HG02970 (cell line): ENCODE measurements at regions not wholly inside any gene's neighbourhood (a gene's known extent, or its start where the extent isn't known, plus 50 kb on each side); places are given as distances from the start of the nearest gene placed in this dataset.

ENCODE experiments used
- ATAC-seq: cut with Tn5 transposase; IDR thresholded peaks from one replicate; pipeline ENCODE4 v1.9.1; 2021; ENCODE audit warnings: mild to moderate bottlenecking, moderate library complexity, moderate number of reproducible peaks; ENCODE audit not compliant: unreplicated experiment, low FRiP score

DNA sequence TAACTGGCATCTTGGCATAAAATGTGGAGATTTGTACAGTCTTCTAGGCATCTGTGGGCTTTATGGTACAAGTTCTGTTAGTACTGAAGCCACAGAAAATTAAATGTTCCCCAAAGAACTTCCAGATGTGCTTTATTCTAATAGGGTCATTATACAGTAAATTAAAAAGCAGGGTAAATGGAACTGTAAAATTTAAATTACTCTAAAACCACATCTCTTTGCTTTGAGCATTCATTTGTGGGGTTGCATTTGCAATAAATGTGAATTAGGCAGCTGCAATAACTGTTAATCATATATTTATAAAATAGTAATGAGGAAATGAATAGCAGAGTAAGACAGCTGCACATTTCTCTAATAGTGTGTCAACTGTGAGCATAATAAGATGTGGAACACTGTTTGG is 151.5 kb downstream of the BUB3 start:
- no peak for ATAC-seq

DNA sequence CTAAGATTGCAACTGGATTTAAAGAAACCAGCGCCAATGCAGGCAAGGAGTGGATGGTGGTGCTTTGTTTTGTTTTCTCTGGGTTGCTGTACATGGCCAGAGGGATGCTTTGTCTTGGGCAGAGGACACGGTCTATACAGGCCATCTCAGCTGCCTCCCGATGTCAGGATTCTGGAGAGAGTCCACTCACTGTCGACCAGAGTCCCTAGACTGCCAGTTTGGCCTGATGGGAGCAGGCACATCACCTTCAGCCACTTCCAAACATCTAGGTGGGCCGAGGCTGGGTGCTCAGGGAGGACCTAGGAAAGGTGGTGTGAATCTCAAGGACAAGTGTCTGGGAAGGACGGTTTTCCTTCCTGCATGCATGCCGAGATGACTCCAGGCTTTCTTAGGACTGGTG is 152.1 kb downstream of the BUB3 start:
- ATAC-seq, result no peak

DNA sequence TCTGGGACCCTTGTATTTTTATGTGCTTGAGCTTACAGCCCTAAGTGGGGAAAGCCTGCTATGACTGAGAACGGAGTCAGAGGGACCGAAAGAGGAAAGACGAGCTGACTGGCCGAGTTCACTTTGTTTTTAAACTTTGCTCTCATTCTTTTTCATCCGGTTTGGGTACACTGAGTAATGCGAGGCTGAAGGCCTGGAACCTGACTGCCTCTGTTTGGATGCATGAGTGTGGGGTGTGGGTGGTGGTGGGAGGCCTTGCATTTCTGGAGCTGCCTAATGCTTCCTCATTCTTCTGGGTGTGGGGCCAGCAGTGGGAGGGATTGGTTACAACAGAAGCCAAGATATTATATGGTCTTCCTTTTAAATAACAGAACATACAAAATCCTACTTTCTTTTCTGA is 155.5 kb downstream of the BUB3 start:
- no peak for ATAC-seq

DNA sequence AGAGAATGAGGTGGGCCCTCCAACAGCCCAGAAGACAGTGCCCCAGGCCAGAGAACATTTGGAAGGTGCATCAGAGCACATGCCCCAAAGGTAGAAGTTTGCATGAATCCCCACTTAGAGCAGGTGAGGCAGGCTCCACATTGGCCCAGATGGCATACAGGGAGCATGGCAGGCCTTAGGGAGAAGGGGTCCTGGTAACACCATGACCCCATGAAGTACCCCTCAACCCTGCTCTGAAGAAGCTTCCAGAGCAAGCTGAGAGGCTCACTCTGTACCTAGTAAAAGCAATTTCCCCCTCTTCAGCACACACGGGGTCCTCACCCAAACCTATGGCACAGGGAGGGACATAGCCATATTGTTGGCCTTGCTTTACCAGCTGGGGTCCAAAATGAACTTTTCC is 162.6 kb downstream of the BUB3 start:
- no peak for ATAC-seq

DNA sequence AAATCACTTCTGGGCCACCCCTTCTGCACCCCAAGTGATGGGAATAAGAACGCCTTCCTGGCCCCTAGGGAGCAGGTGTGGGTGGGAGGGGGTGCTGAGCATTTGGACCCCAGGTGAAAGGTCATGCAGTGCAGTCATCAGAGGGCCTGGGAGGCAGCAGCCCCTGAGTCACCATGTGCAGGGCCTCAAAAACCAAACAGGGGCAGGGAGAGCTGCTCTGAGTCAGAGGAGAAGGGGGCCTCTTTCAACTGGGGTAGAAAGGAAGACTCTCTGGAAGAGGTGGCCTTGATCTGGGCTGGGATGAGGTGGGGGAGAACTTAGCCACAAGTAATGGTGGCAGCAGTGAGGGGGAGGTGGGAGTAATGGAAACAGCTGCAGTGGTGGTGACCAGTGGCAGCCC is 164.3 kb downstream of the BUB3 start:
- ATAC-seq, result no peak

DNA sequence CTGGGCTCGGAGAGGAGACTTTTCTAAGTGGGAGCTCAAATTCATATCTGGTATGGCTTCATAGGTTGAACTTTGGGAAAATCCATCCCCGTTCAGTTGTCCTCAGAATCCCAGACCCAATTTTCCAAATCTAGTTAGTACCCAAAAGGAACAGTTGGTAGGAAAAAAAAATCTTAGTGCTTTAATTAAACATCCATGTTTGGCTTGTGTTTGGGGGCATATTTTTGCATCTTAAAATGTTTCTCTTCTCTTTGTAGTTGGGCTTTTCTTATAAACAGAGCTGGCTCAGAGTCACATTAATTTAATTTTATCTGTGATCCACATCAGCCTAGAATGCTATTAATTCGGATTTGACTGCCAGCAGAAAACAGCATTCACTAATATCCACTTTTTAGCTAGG is 165.9 kb downstream of the BUB3 start:
- no peak for ATAC-seq

DNA sequence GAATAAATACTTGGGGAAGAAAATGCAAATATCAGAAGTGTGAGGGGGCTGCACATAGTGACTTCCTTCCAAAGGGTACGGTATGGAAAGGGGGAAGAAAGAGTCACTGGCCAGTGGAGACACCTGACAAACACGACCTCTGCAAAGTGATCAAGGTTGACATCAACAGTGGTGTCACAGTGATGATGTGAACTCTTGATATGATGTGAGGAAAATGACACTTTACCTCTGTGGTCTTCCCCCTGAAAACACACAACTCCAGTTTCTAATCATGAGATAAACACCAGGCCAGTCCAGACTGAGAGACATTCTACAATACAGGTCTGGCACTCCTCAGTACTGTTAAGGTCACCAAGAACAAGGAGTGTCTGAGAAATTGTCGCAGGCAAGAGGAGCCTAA is 169.7 kb downstream of the BUB3 start:
- no peak for ATAC-seq

DNA sequence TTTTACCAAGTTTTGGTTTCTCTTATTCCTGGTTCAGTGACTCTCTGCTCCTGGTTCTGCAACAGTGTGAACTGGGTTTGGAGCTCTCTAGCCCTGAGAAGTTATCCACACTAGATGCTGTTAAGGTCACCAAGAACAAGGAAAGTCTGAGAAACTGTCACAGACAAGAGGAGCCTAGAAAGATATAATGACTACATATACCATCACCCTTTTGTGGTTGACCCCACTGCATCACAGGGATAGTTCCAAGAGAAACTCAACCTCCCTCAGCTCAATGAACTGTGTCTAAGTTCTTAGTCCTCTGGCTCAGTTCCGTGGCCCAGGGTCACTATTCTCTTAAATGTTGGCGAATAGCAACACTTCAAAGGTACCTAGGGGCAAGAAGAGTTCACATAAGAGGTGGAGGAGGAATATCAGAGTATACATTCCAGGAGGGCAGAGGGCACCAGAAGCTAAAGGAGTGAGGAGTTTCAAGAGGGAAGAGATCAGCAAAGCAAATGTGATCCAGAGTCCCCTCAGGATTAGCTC is 171.5 kb downstream of the BUB3 start:
- ATAC-seq, result no peak

DNA sequence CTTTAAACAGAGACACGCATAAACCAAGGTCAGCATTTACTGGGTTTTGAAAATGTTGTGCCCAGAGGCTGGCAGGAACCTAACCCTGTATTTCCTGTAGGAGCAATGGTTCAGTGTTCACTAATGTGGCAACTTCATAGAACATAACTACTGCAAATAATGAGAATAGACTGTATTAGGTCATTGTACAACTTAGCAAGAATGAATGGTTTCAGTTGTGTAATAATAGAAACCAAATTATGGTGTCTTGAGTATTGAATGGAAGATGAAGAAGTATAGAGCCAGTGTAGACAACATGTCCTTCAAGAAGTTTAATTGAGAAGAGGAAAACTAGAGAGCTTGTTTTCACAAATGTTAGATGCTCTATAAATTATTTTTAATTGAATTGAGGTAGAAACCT is 172.5 kb downstream of the BUB3 start:
- ATAC-seq, result no peak

DNA sequence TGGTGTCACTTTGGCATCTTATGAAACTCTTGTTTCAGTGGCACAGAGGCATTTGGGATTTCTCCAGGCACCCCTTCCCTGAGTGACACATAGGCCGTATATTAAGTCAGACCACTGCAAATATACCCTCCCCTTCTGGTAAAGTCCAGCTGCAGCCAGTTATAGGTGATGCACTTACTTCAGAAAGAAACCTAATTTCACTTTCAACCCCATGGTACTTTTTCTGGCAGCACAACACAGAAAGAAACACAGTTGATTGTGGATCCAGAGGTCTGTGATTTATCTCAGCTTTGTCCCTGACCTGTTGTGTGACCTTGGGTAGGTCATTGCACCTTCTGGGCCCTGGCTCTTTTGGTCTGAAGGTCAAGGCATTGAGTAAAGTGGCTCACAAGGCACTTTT is 173.2 kb downstream of the BUB3 start:
- no peak for ATAC-seq

DNA sequence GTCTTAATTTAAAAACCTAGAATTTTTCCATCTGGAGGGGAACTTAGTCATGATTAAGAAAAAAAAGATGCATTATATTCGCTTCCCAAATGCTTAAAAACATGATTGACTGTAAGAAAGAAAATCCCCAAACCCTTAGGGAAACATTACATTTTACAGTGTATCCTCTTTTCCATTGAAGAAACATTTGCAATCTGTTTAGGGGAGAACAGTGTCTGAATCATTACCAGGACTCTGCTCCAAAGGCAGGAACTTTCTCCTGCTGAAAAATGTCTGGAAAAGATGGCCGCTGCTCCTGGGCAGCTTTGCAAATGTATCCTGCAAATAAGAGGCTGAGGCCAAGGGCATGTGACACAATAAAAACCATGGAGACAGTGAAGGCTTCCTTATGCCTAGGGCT is 173.7 kb downstream of the BUB3 start:
- ATAC-seq, result no peak

DNA sequence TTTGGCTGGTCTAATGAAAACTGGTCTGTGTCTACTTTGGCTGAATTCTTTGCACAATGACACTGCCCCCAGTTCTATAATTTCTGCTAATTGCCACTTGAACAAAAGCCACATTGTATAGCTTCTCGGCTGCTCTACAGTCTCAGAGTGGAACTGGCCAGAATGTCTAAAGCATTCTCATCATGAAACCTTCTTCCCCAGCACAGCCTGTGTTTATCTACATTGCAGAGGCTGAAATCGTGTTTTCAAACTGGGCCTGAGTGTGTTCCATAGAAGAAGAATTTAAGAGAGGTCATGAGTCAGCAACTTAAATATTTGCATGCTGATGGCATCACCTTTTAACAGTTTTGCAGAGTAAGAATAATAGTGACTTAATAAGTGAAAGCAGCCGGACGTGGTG is 177.2 kb downstream of the BUB3 start:
- no peak for ATAC-seq

DNA sequence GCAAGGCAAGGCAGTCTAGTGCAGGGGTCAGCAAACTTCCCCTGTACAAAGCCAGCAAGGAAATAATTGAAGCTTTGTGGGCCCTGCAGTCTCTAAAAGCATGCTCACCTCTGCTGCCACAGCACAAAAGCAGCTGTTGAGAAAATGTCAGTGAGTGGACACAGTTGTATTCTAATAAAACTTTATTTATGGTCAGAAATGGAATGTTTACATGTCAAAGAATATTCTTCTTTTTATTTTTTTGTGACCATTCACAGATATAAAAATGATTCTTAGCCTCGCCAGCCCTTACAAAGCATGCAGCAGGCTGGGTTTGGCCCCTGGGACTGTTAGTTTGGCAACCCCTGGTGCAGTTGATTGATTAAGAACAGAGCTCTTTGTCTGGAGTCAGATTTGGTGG is 192.4 kb downstream of the BUB3 start:
- no peak for ATAC-seq

DNA sequence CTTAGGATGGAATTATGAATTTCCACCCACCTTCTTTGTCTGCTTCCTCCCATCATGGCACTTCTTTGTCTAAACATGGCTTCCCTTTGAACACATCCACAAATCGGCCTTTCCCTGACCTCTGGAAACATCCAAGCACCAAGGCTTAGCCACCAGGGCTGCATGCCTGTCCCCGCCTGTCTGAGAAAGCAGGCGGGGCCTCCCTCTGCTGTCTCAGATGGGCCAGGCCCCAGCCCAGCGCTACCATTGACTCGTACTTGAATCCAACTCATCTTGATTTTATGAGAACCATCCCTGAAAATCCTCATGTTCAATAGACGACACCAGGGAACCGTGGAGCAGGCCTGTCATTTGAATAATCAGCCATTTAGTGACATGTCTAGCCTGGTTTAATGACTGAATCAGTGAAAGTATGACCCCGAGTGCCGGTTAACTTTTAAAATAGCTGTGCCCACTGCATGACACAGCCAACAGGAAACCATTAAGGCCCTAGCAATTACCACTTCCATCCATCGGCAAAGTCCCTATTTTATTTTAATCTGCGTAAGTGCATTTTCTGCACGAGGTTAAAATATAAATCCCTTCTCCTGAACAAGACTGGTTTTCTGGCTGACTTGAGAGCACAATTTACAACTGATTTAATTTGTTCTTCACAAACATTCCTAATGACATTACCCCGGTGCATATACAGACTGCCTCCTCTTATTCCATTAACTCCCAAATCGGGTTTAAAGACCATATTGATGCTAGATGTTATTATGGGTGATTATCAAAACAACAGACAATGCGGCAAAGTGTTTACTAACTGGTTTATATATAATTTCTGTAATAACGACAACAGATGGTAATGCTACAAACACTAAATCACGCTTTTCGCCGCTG is 194.7 kb downstream of the BUB3 start:
- no peak for ATAC-seq

DNA sequence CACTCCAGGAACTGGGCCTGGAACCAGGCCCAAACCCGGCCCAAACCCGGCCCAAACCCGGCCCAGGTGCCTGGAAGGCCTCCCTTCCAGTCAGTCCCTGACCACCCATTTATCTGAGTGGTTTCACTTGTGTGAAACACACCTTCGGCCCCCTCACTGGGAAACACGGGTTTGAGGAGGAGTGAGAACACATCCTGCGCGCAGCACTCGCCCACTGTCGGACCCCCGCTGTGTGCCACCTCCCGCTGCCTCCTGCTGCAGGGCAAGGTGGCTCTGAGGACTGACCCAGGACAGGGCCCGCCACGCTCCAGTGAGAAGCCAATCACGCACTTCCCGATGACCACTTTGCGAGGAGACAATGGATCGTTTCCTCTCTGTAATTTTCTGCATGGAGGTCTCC is 197.5 kb downstream of the BUB3 start:
- no peak for ATAC-seq

DNA sequence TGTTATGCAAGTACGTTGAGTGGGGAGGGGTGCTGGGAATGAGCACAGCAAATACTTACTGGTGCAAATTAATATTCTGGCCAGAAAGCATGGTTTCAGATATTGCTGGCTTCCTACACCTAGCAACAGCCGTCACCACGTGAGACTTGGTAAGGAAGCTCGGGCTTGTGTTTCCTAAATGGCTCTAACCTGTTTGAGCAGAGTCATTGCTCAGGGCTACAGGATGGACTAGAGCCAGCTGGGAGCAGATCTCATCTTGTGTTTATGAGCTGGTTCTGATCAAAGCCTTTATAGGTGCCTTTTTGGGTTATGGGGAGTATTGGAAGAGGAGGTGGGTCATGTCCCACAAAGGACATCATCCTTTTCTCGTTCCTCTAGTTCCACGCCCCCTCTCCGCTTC is 200.3 kb downstream of the BUB3 start:
- no peak for ATAC-seq

DNA sequence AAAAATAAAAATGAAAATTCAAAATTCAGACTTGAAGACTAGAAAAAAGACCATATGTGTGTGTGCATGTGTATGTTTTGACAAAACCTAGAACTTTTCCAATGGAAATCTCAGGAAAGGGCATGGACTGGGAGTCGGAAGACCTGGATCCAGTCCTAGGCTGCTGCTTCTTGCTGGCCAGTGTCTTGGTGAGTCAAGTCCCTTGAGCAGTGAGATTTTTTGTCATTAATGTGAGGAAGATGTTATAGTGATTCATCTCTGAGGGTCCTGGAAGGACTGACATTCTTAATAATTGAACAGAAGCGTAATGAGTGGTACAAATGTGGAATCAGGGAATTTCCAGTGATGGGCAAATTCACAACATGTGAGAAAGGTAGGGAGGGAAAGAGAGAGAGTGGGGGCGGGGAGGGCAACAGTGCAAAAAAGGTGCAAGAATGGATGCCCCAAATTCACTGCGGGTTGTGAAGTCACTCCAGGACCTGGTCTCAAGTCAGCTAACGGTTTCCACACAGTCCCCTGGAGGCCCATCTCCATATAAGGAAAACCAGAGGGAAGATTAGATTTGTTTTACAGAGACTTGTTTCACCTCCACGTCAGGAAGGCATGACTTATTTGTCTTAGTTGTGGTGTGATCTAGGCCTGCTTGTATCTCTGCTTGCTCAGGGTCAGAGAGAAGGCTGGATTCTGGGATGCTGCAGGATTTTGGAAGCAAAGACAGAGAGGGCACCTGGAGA is 201.7 kb downstream of the BUB3 start:
- no peak for ATAC-seq

DNA sequence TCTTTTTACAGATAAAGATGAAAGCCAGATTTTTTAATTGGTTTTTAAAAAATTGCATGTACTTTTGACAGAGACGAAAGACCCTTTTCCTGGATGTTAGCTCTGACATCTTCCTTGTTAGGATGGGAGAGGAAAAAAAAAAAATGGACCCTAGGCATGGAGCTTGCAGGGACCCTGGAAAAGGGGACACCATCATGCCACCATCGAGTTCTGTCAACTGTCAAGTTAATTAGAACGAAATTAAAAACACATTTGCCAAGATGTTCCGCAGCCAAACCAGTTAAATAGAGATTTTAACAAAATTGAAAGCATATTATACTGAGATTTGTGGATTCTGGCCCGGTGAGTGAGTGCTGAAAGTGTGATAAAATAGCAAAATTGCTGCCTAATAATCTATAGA is 202.6 kb downstream of the BUB3 start:
- ATAC-seq, result no peak

DNA sequence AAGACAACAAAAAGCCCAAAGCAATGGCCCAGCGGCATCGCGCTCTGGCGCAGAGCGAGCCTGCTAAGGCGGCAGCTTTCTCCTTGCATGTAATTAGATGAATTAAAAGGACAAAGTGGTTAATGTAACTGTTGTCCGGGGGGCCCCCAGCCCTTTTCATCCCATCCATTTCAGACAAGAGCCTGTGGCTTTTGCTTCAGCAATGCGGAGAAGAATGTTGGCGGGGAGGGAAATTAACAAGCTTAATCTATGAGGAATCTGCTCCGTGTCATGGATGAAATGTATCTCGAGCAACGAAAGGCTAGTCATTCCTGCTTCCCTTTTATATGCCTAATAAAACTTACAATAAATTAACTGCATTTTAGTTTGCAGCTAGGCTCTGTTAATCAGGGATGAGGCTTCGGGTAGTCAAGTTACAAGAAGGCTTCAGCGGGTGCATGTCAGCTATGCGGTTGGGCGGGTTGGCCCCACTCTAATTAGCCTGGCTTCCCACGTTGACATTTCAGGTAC is 203.3 kb downstream of the BUB3 start:
- no peak for ATAC-seq

DNA sequence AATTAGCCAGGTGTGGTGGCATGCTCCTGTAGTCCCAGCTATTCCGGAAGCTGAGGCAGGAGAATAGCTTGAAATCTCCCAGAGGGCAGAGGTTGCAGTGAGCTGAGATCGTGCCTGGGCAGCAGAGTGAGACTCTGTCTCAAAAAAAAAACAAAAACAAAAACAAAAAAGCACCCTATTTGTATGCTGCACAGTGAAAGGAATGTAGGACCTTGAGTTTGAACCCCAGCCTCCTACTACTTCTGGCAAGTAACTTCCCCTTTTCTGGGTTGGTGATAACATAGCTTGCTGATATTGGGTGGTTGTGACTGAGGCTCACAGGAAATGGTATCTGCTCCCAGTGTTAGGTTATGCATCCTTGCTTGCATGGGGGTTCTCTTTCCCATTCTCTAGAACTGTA is 205.3 kb downstream of the BUB3 start:
- no peak for ATAC-seq

DNA sequence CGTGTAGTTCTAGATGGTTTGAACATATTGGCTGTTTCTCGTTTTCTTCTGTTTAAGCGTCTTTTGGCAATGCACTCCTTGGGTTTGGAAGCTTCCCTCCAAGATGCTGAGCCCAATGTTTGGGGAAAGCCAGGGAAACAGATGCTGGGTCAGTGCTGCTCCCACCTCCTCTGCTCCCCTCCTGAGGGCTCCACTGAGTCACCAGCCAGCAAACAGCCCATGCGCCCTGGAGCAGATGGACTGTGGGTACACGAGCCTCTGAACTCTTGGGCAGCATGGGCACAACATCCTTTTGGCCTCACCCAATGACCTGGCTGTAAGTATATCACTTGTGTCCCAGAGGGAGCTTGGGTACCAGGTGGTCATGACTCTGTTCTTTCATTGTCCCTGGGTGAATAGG is 207.6 kb downstream of the BUB3 start:
- ATAC-seq, result no peak

DNA sequence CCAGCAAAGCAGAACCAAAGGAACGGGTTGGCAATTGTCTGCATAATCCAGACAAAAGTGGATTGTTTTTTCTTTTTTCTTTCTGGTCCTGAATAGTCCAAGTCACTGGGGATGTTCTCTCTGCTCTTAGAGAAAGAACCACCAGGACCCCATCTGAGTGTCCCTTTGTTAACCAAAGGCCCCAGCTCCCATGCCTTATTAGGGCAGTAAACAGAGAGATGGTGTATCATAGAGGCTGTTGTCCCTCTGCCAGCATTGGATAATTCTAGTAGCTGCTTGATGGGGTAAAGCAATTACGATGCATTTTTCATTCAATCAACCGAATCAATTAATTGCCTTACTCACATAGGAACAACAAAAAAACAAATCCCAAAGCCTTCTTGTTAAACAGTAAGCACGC is 213.0 kb downstream of the BUB3 start:
- no peak for ATAC-seq
